ENCODE measurements at regions not wholly inside any gene's neighbourhood (a gene's known extent, or its start where the extent isn't known, plus 50 kb on each side); places are given as distances from the start of the nearest gene placed in this dataset.
"Not testable (repeated sequence)": the region's sequence is repeated elsewhere in the genome, so short reads cannot be mapped to it uniquely, and the experiment has no call there.

DNA sequence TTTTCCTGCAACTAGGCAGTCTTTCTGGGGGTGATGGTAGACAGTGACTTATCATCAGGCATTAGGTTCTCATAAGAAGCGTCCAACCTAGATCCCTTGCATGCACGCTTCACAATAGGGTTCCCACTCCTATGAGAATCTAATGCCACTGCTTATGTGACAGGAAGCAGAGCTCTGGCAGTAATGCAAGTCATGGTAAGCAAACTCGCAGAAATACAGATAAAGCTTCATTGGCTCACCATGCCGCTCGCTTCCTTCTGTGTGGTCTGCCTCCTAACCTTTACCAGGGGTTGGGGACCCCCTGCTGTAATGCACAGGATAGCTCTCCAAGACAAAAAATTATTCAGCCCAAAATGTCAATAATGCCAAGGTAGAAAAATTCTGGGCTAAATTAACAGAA lies 864.2 kb downstream of the TRHDE start:
- POLR2A ChIA-PET = no interaction called here

DNA sequence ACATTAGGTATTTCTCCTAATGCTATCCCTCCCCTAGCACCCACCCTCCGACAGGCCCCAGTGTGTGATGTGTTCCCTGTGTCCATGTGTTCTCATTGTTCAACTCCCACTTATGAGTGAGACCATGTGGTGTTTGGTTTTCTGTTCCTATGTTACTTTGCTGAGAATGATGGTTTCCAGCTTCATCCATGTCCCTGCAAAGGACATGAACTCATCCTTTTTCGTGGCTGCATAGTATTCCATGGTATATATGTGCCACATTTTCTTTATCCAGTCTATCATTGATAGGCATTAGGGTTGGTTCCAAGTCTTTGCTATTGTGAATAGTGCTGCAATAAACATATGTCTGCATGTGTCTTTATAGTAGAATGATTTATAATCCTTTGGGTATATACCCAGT lies 867.5 kb downstream of the TRHDE start:
- CTCF ChIA-PET; H3K27ac ChIP-seq; H3K4me1 ChIP-seq; H3K4me3 ChIP-seq; POLR2A ChIA-PET; ATAC-seq; DNase-seq (ENCODE audit: low read depth in 1 of 2, low spot score in 1 of 2); FAIRE-seq; H3K9me3 ChIP-seq; H3K4me2 ChIP-seq: not testable (repeated sequence)
- 9% methylated on average over 2 of the region's 2 CpGs for WGBS (ENCODE audit: missing lambda C conversion rate)

More for the DNA sequence above, 864.2 kb downstream of the TRHDE start:
- no peak for FAIRE-seq
- H3K9me3 ChIP-seq = no peaks in the 10 kb centered on the region
- 29% methylated on average over 5 of the region's 5 CpGs for WGBS (ENCODE audit: missing lambda C conversion rate)
- CTCF ChIA-PET = interaction anchor here (0.6 kb wide), 1 partner anchor 299 kb away, joined by 3 read pairs; no protein-coding TSS in a partner anchor
- no peak for DNase-seq (ENCODE audit: low read depth in 1 of 2, low spot score in 1 of 2)
- H3K4me2 ChIP-seq = no peak overlapping the region
- no peak for ATAC-seq
- no peak overlapping the region for H3K27ac ChIP-seq
- H3K4me3 ChIP-seq = no peak overlapping the region
- TF ChIP-seq, protein P1, sequence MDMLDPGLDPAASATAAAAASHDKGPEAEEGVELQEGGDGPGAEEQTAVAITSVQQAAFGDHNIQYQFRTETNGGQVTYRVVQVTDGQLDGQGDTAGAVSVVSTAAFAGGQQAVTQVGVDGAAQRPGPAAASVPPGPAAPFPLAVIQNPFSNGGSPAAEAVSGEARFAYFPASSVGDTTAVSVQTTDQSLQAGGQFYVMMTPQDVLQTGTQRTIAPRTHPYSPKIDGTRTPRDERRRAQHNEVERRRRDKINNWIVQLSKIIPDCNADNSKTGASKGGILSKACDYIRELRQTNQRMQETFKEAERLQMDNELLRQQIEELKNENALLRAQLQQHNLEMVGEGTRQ (IDR thresholded peaks at IDR 0.05) = no peak
- TF ChIP-seq NPAS2 (CRISPR knock-in tag; IDR thresholded peaks at IDR 0.05; ENCODE audit: borderline replicate concordance) (no peak), NFE2L2 (conservative IDR thresholded peaks at IDR 0.05; ENCODE audit: low read length) (0 out of 2 replicates have a peak, but pooled peaks have one; percentile 27)
- H3K4me1 ChIP-seq = no peaks in the 10 kb centered on the region

DNA sequence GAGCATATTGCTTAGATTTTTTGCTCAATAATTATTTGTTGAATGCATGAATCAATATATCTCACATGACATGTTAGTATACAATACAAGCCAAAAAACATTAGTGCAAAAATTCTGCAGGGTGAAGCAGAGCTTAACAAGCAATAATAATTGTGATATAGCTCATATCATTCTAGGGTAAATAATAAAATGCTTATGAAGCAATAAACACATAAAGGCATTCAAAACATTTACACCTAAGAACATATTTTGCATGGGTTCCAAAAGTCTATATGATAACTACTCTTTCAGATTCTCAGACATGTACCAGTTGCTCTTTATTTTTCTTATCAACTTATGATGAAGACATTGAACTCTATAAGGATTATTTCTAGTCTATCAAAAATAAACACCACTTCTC lies 886.2 kb downstream of the TRHDE start:
- DNase-seq (ENCODE audit: low read depth in 1 of 2, low spot score in 1 of 2) = no peak
- Histone ChIP-seq H3K27ac (no peak overlapping the region), H3K4me2 (no peak overlapping the region), H3K4me3 (no peak overlapping the region), H3K4me1 (no peaks in the 10 kb centered on the region), H3K9me3 (peaks cover 2% of the 10 kb centered on the region; the same call in 1 of the 3 replicates)
- CTCF ChIA-PET = no interaction called here
- no peak for FAIRE-seq
- ATAC-seq = no peak
- POLR2A ChIA-PET = no interaction called here
- TF ChIP-seq KDM1A (IDR thresholded peaks at IDR 0.05; ENCODE audit: low read depth) (no peak), MAFK (IDR thresholded peaks at IDR 0.05; ENCODE audit: partially characterized antibody) (peak; percentile 58), SMC3 (IDR thresholded peaks at IDR 0.05) (no peak), CHD2 (IDR thresholded peaks at IDR 0.05; ENCODE audit: low read length, partially characterized antibody) (no peak), TFCP2L1 (CRISPR knock-in tag; IDR thresholded peaks at IDR 0.05) (no peak), MYC (IDR thresholded peaks at IDR 0.05; ENCODE audit: borderline replicate concordance, low read length) (no peak), CBX2 (IDR thresholded peaks at IDR 0.05; ENCODE audit: borderline replicate concordance, low read depth) (no peak)
- TF ChIP-seq, protein P2, sequence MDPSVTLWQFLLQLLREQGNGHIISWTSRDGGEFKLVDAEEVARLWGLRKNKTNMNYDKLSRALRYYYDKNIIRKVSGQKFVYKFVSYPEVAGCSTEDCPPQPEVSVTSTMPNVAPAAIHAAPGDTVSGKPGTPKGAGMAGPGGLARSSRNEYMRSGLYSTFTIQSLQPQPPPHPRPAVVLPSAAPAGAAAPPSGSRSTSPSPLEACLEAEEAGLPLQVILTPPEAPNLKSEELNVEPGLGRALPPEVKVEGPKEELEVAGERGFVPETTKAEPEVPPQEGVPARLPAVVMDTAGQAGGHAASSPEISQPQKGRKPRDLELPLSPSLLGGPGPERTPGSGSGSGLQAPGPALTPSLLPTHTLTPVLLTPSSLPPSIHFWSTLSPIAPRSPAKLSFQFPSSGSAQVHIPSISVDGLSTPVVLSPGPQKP (IDR thresholded peaks at IDR 0.05; ENCODE audit: low read depth, low read length) = no peak

DNA sequence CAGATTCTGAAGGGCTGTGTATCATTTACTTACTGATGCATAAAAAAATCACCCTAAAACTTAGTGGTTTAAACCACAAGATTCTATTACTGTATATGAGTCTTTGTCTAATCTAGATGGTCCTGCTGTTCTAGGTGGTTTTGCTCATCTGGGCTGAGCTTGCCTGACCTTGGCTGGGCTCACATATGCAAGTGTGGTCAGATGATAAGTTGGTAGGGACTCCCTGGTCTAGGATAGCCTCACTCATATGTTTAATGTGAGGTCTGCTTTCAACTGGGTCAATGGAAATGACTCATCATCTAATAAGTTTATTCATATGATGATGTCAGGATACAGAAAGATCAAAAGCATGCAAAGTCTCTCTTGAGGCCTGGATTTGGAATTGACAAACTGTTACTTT lies 887.8 kb downstream of the TRHDE start:
- H3K4me2 ChIP-seq = no peak overlapping the region
- no peak for ATAC-seq
- no peak for FAIRE-seq
- H3K4me1 ChIP-seq = no peaks in the 10 kb centered on the region
- ChIA-PET POLR2A (no interaction called here), CTCF (no interaction called here)
- no peak overlapping the region for H3K4me3 ChIP-seq
- TF ChIP-seq FOSL2 (IDR thresholded peaks at IDR 0.05) = no peak
- peak; percentile 7; the same call in 1 of the 2 replicates for TF ChIP-seq FOSL2 (CRISPR knock-in tag; IDR thresholded peaks at IDR 0.05)
- no peak for TF ChIP-seq RAD21 (conservative IDR thresholded peaks at IDR 0.05 in 1 of 2, IDR thresholded peaks at IDR 0.05 in 1 of 2)
- H3K27ac ChIP-seq = no peak overlapping the region
- 0 out of 3 replicates have a peak, but pooled peaks cover 2% of the 10 kb centered on the region for H3K9me3 ChIP-seq
- DNase-seq (ENCODE audit: low read depth in 1 of 2, low spot score in 1 of 2) = no peak

DNA sequence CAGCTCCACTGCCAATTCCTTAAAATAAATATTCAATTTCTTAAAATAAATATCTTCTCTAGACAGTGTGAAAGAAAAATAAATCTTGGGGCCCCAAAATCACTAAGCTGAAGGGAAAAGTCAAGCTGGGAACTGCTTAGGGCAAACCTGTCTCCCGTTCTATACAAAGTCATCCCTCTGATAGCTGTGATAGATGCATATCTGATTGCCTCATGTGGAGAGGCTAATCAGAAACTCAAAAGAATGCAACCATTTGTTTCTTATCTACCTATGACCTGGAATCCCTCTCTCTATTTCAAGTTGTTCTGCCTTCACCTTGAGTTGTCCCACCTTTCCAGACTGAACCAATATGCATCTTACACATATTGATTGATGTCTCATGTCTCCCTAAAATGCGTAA lies 889.8 kb downstream of the TRHDE start:
- no peak for TF ChIP-seq ESRRA (IDR thresholded peaks at IDR 0.05; ENCODE audit: borderline replicate concordance, low read length)
- TF ChIP-seq CEBPB (IDR thresholded peaks at IDR 0.05) = no peak
- no peak for TF ChIP-seq CHD4 (IDR thresholded peaks at IDR 0.05; ENCODE audit: borderline replicate concordance)
- H3K4me1 ChIP-seq = no peaks in the 10 kb centered on the region
- no peak overlapping the region for H3K4me3 ChIP-seq
- H3K9me3 ChIP-seq = 0 out of 3 replicates have a peak, but pooled peaks cover 2% of the 10 kb centered on the region
- no peak overlapping the region for H3K4me2 ChIP-seq
- 9% methylated on average over 2 of the region's 2 CpGs for WGBS (ENCODE audit: missing lambda C conversion rate)
- ChIA-PET POLR2A (no interaction called here), CTCF (no interaction called here)
- FAIRE-seq (no peak), DNase-seq (ENCODE audit: low read depth in 1 of 2, low spot score in 1 of 2) (no peak), ATAC-seq (no peak)
- H3K27ac ChIP-seq = no peak overlapping the region

Data from A549 (cell line).